Common myeloid progenitor, CD34-positive (primary cell): ENCODE measurements at regions not wholly inside any gene's neighbourhood (a gene's known extent, or its start where the extent isn't known, plus 50 kb on each side); places are given as distances from the start of the nearest gene placed in this dataset.
"Not testable (repeated sequence)": the region's sequence is repeated elsewhere in the genome, so short reads cannot be mapped to it uniquely, and the experiment has no call there.

Experiments used
- CTCF ChIA-PET: fragments of 350-600 bp; sonication (Branson Sonifier 250); formaldehyde crosslinking; loops from one replicate; lab custom pipeline; 2021; ENCODE audit warnings: antibody characterized with exemption; lab: Charles Lee
- POLR2A ChIA-PET: fragments of 350-600 bp; sonication (Branson Sonifier 250); formaldehyde crosslinking; loops from one replicate; lab custom pipeline; 2021; ENCODE audit warnings: antibody characterized with exemption; lab: Charles Lee
- DNase-seq, 3 donors: peaks; one replicate each; pipeline versions ENCODE4 v3.0.0 to v3.0.0-alpha.2; 2013
- H3K27ac ChIP-seq, 2 experiments: 1 replicate in 1 of 2; 2 replicates in 1 of 2; pipeline ENCODE4 v1.7.0; 2013; ENCODE audit warnings: inconsistent platforms in 2 of 2, low read length in 2 of 2, mild to moderate bottlenecking in 2 of 2, low read depth in 1 of 2, moderate library complexity in 1 of 2; ENCODE audit not compliant: severe bottlenecking in 2 of 2, insufficient read depth in 1 of 2, poor library complexity in 1 of 2
- H3K27me3 ChIP-seq, 5 experiments: replicated peaks in 2 of 5; 1 replicate in 3 of 5; 2 replicates in 2 of 5; pipeline versions ENCODE4 v1.6.1 to v1.7.0; 2013; ENCODE audit warnings: low read length in 4 of 5, mild to moderate bottlenecking in 2 of 5, moderate library complexity in 2 of 5, inconsistent platforms in 1 of 5; ENCODE audit not compliant: insufficient read depth in 5 of 5, control insufficient read depth in 4 of 5
- H3K36me3 ChIP-seq, 4 experiments: 1 replicate in 2 of 4; 2 replicates in 2 of 4; pipeline versions ENCODE4 v1.6.1 to v1.7.0; 2013; ENCODE audit warnings: low read length in 3 of 4, control low read depth in 1 of 4, mild to moderate bottlenecking in 1 of 4; ENCODE audit not compliant: control insufficient read depth in 4 of 4, insufficient read depth in 4 of 4
- H3K4me1 ChIP-seq, 4 experiments: 1 replicate in 3 of 4; 2 replicates in 1 of 4; pipeline versions ENCODE4 v1.6.1 to v1.7.1; 2013; ENCODE audit warnings: low read length in 3 of 4, mild to moderate bottlenecking in 3 of 4, control low read depth in 1 of 4, inconsistent platforms in 1 of 4, moderate library complexity in 1 of 4; ENCODE audit not compliant: control insufficient read depth in 4 of 4, insufficient read depth in 4 of 4; ENCODE audit errors: control extremely low read depth in 1 of 4
- H3K4me3 ChIP-seq, 7 experiments: 1 replicate in 4 of 7; 2 replicates in 3 of 7; pipeline versions ENCODE4 v1.5.1 to v1.7.0; 2013; ENCODE audit warnings: mild to moderate bottlenecking in 7 of 7, low read length in 6 of 7, moderate library complexity in 6 of 7, inconsistent platforms in 2 of 7, low read depth in 2 of 7, control low read depth in 1 of 7; ENCODE audit not compliant: insufficient read depth in 4 of 7, control insufficient read depth in 1 of 7; ENCODE audit errors: extremely low read depth in 1 of 7
- H3K9me3 ChIP-seq, 5 experiments: 1 replicate in 4 of 5; 2 replicates in 1 of 5; pipeline versions ENCODE4 v1.6.1 to v1.7.1; 2013; ENCODE audit warnings: low read length in 4 of 5, mild to moderate bottlenecking in 2 of 5, inconsistent platforms in 1 of 5, low read depth in 1 of 5, moderate library complexity in 1 of 5; ENCODE audit not compliant: control insufficient read depth in 4 of 5, insufficient read depth in 2 of 5; ENCODE audit errors: control extremely low read depth in 1 of 5
- WGBS: methylation state at CpG from one replicate; pipeline ENCODE4 v1.1.5; 2013; ENCODE audit not compliant: insufficient coverage; 5-methylcytosine and 5-hydroxymethylcytosine counted together

GRCh38 chr14:105769061-105769730, 242.8 kb downstream of the TMEM121 start:
- H3K9me3 ChIP-seq, CTCF ChIA-PET, H3K27me3 ChIP-seq, H3K4me3 ChIP-seq, POLR2A ChIA-PET, H3K36me3 ChIP-seq, DNase-seq, H3K4me1 ChIP-seq, H3K27ac ChIP-seq: not testable (repeated sequence)
- WGBS, result 95% methylated on average over 18 of the region's 35 CpGs

GRCh38 chr14:105770619-105771216, 244.3 kb downstream of the TMEM121 start:
- CTCF ChIA-PET, H3K4me3 ChIP-seq, POLR2A ChIA-PET, DNase-seq, H3K27me3 ChIP-seq, H3K36me3 ChIP-seq, H3K27ac ChIP-seq, H3K9me3 ChIP-seq: not testable (repeated sequence)
- H3K4me1 ChIP-seq, result peaks cover 0 to 11% (median 9%) of the 10 kb centered on the region in 4 experiments
- WGBS, result 95% methylated on average over 10 of the region's 14 CpGs

GRCh38 chr14:105771261-105772226, 245.2 kb downstream of the TMEM121 start:
- H3K36me3 ChIP-seq, H3K27ac ChIP-seq, CTCF ChIA-PET, DNase-seq, H3K27me3 ChIP-seq, H3K4me3 ChIP-seq, H3K9me3 ChIP-seq, POLR2A ChIA-PET: not testable (repeated sequence)
- WGBS, result 94% methylated on average over 6 of the region's 35 CpGs
- peaks cover 0 to 13% (median 11%) of the 10 kb centered on the region in 4 experiments for H3K4me1 ChIP-seq

GRCh38 chr14:105772710-105773250, 246.4 kb downstream of the TMEM121 start:
- WGBS, result 87% methylated on average over 6 of the region's 11 CpGs
- H3K36me3 ChIP-seq, POLR2A ChIA-PET, DNase-seq, H3K9me3 ChIP-seq, H3K27me3 ChIP-seq, H3K27ac ChIP-seq, H3K4me3 ChIP-seq: not testable (repeated sequence)
- peaks cover 0 to 13% (median 11%) of the 10 kb centered on the region in 4 experiments for H3K4me1 ChIP-seq
- CTCF ChIA-PET, result interaction anchor here (1.3 to 1.5 kb wide), 2 partner anchors 21 to 85 kb away, joined by 3 read pairs; no protein-coding TSS in a partner anchor

- WGBS, result 100% methylated on average over 2 of the region's 3 CpGs
- H3K4me3 ChIP-seq, result no peak overlapping the region
- H3K27me3 ChIP-seq, result no peaks in the 10 kb centered on the region
- H3K4me1 ChIP-seq, result peaks cover 0 to 13% (median 11%) of the 10 kb centered on the region in 4 experiments
- no peak overlapping the region for H3K27ac ChIP-seq
- ChIA-PET CTCF (interaction anchor here (1.3 to 1.5 kb wide), 2 partner anchors 20 to 84 kb away, joined by 3 read pairs; no protein-coding TSS in a partner anchor), POLR2A (interaction anchor here (0.7 kb wide), 1 partner anchor 124 kb away, joined by 3 read pairs; no protein-coding TSS in a partner anchor)
- peaks cover 0 to 7% (median 4%) of the 10 kb centered on the region in 5 experiments for H3K9me3 ChIP-seq
- no peaks in the 10 kb centered on the region for H3K36me3 ChIP-seq
- DNase-seq, result no peak
Observed at GRCh38 chr14:105773584-105773983, 247.2 kb downstream of the TMEM121 start.

- H3K4me3 ChIP-seq, result no peak overlapping the region
- ChIA-PET CTCF (interaction anchor here (1.3 to 1.5 kb wide), 2 partner anchors 20 to 84 kb away, joined by 3 read pairs; no protein-coding TSS in a partner anchor), POLR2A (interaction anchor here (0.7 kb wide), 1 partner anchor 123 kb away, joined by 3 read pairs; no protein-coding TSS in a partner anchor)
- H3K27me3 ChIP-seq, result no peaks in the 10 kb centered on the region
- no peak for DNase-seq
- WGBS, result 91% methylated on average over 3 of the region's 3 CpGs
- H3K27ac ChIP-seq, result no peak overlapping the region
- no peaks in the 10 kb centered on the region for H3K36me3 ChIP-seq
- peaks cover 0 to 7% (median 4%) of the 10 kb centered on the region in 5 experiments for H3K9me3 ChIP-seq
- peaks cover 0 to 13% (median 11%) of the 10 kb centered on the region in 4 experiments for H3K4me1 ChIP-seq
Observed at GRCh38 chr14:105774001-105774400, 247.6 kb downstream of the TMEM121 start.
